Brain microvascular endothelial cell (primary cell): ENCODE measurements at regions not wholly inside any gene's neighbourhood (a gene's known extent, or its start where the extent isn't known, plus 50 kb on each side); places are given as distances from the start of the nearest gene placed in this dataset.
A peak's percentile ranks its signal among the peaks of the same experiment; 100 is the strongest.

Experiments used
- DNase-seq: peaks from one replicate; pipeline ENCODE4 v3.0.0-alpha.2; 2020
- H3K27ac ChIP-seq: fragments of 250-450 bp; sonication (Bioruptor Pico); 2 replicates; pipeline ENCODE4 v1.5.1; 2020; ENCODE audit warnings: mild to moderate bottlenecking, moderate library complexity
- H3K27me3 ChIP-seq: fragments of 250-450 bp; sonication (Bioruptor Pico); replicated peaks from 2 replicates; pipeline ENCODE4 v1.5.1; 2020; ENCODE audit warnings: mild to moderate bottlenecking
- H3K36me3 ChIP-seq: fragments of 250-450 bp; sonication (Bioruptor Pico); replicated peaks from 2 replicates; pipeline ENCODE4 v1.5.1; 2020; ENCODE audit warnings: mild to moderate bottlenecking
- H3K4me3 ChIP-seq: 2 replicates; pipeline ENCODE4 v1.5.1; 2011; ENCODE audit warnings: low read depth, mild to moderate bottlenecking, control low read depth, low read length, moderate library complexity
- CTCF ChIP-seq: IDR thresholded peaks from 2 replicates; pipeline ENCODE4 v1.5.1; 2011; ENCODE audit warnings: low read depth, mild to moderate bottlenecking, moderate library complexity, low read length, control low read depth, inconsistent platforms; ENCODE audit errors: missing control alignments
- in situ Hi-C: cut with HindIII; loops from 2 replicates; pipeline ENCODE4 v1.10.0; 2017; ENCODE audit warnings: low sequenced_read_pairs, low pct_ligation_motif_present

GRCh38 chr5:39775086-39775796 lies 350.5 kb upstream of the DAB2 start:
- Histone ChIP-seq H3K4me3 (no peak overlapping the region), H3K27ac (peak overlapping the region; percentile 41), H3K27me3 (no peaks in the 10 kb centered on the region), H3K36me3 (no peaks in the 10 kb centered on the region)
- peak; percentile 78 for DNase-seq
- no peak for TF ChIP-seq CTCF
- in situ Hi-C loops: no loop called here

- H3K4me3 ChIP-seq: no peak overlapping the region
- no peak for DNase-seq
- no peaks in the 10 kb centered on the region for H3K36me3 ChIP-seq
- in situ Hi-C loops: no loop called here
- H3K27ac ChIP-seq: peak overlapping the region; percentile 32
- TF ChIP-seq CTCF: no peak
- no peaks in the 10 kb centered on the region for H3K27me3 ChIP-seq
Observed at GRCh38 chr5:39774605-39775004, 349.8 kb upstream of the DAB2 start.

- no peaks in the 10 kb centered on the region for H3K36me3 ChIP-seq
- in situ Hi-C loops: no loop called here
- no peak for TF ChIP-seq CTCF
- H3K4me3 ChIP-seq: no peak overlapping the region
- H3K27ac ChIP-seq: no peak overlapping the region
- no peak for DNase-seq
- H3K27me3 ChIP-seq: no peaks in the 10 kb centered on the region
Observed at GRCh38 chr5:39772307-39772706, 347.5 kb upstream of the DAB2 start.

- peak; percentile 66 for DNase-seq
- Histone ChIP-seq H3K27ac (no peak overlapping the region), H3K36me3 (no peaks in the 10 kb centered on the region), H3K27me3 (no peaks in the 10 kb centered on the region), H3K4me3 (no peak overlapping the region)
- no peak for TF ChIP-seq CTCF
- in situ Hi-C loops: no loop called here
Observed at GRCh38 chr5:39767916-39768315, 343.1 kb upstream of the DAB2 start.

GRCh38 chr5:39765366-39765765 lies 340.6 kb upstream of the DAB2 start:
- no peak for DNase-seq
- Histone ChIP-seq H3K27ac (no peak overlapping the region), H3K36me3 (no peaks in the 10 kb centered on the region), H3K27me3 (no peaks in the 10 kb centered on the region), H3K4me3 (no peak overlapping the region)
- no peak for TF ChIP-seq CTCF
- in situ Hi-C loops: no loop called here

GRCh38 chr5:39762761-39763160 lies 338.0 kb upstream of the DAB2 start:
- H3K4me3 ChIP-seq: no peak overlapping the region
- in situ Hi-C loops: no loop called here
- no peaks in the 10 kb centered on the region for H3K36me3 ChIP-seq
- no peaks in the 10 kb centered on the region for H3K27me3 ChIP-seq
- no peak for TF ChIP-seq CTCF
- DNase-seq: no peak
- H3K27ac ChIP-seq: no peak overlapping the region
